ENCODE measurements at regions not wholly inside any gene's neighbourhood (a gene's known extent, or its start where the extent isn't known, plus 50 kb on each side); places are given as distances from the start of the nearest gene placed in this dataset.

DNA sequence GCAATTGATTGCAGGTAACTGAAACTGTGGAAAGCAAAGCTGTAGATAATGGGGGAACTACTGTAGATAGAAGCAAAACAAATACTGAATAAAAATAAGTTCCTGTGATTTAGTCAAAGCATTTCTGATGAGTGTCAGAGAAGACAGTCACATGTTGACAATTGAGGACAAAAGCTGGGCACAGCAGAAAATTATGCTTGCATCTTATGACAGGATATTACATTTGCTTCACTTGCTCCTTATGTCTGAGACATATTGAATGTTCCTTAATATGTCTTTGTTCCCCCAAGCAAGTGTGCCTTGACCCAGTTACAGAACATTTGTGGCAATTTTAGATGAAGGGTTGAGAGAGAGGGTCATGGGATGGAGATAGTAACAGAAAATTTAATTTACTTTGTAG is 526.0 kb upstream of the B3GALT2 start:
- H3K4me3 ChIP-seq (ENCODE audit: low read depth, low read length) = no peak overlapping the region
- Mint-ChIP-seq H3K9me3 (peaks cover 0 to 4% (median 2%) of the 10 kb centered on the region in 7 donors), H3K4me3 (no peak overlapping the region), H3K4me1 (peaks cover 12 to 21% (median 16%) of the 10 kb centered on the region in 4 donors), H3K27me3 (no peaks in the 10 kb centered on the region), H3K36me3 (peaks cover 6% of the 10 kb centered on the region), H3K27ac (peak overlapping the region in 1 of 3 donors; percentile 10)
- H3K27me3 ChIP-seq (ENCODE audit: control insufficient read depth, insufficient read depth, low read length) = no peaks in the 10 kb centered on the region
- no peaks in the 10 kb centered on the region for H3K4me1 ChIP-seq (ENCODE audit: control insufficient read depth, insufficient read depth, low read length, poor library complexity, severe bottlenecking)
- H3K9me3 ChIP-seq (ENCODE audit: control insufficient read depth in 2 of 2, low read length in 2 of 2) = no peaks in the 10 kb centered on the region
- H3K36me3 ChIP-seq (ENCODE audit: control insufficient read depth, insufficient read depth, low read length) = no peaks in the 10 kb centered on the region
- ATAC-seq (ENCODE audit: low read depth in 2 of 2) = no peak
- H3K27ac ChIP-seq (ENCODE audit: insufficient read depth, low read length, poor library complexity, severe bottlenecking) = no peak overlapping the region
- DNase-seq = no peak

GRCh38 chr1:193709607-193710006 is 523.2 kb upstream of the B3GALT2 start:
- H3K4me3 Mint-ChIP-seq = no peak overlapping the region
- H3K36me3 ChIP-seq (ENCODE audit: control insufficient read depth, insufficient read depth, low read length) = no peaks in the 10 kb centered on the region
- H3K27me3 Mint-ChIP-seq = no peaks in the 10 kb centered on the region
- no peak overlapping the region for H3K27ac Mint-ChIP-seq
- H3K4me1 ChIP-seq (ENCODE audit: control insufficient read depth, insufficient read depth, low read length, poor library complexity, severe bottlenecking) = no peaks in the 10 kb centered on the region
- H3K9me3 Mint-ChIP-seq = peaks cover 0 to 4% (median 2%) of the 10 kb centered on the region in 7 donors
- no peak overlapping the region for H3K4me3 ChIP-seq (ENCODE audit: low read depth, low read length)
- H3K27ac ChIP-seq (ENCODE audit: insufficient read depth, low read length, poor library complexity, severe bottlenecking) = no peak overlapping the region
- peaks cover 12% of the 10 kb centered on the region for H3K36me3 Mint-ChIP-seq
- no peak for DNase-seq
- H3K9me3 ChIP-seq (ENCODE audit: control insufficient read depth in 2 of 2, low read length in 2 of 2) = no peaks in the 10 kb centered on the region
- H3K4me1 Mint-ChIP-seq = peaks cover 8 to 24% (median 17%) of the 10 kb centered on the region in 4 donors
- H3K27me3 ChIP-seq (ENCODE audit: control insufficient read depth, insufficient read depth, low read length) = no peaks in the 10 kb centered on the region
- ATAC-seq (ENCODE audit: low read depth in 2 of 2) = no peak

- DNase-seq (no peak), ATAC-seq (ENCODE audit: low read depth in 2 of 2) (no peak)
- no peak overlapping the region for H3K4me3 ChIP-seq (ENCODE audit: low read depth, low read length)
- Mint-ChIP-seq H3K27me3 (no peaks in the 10 kb centered on the region), H3K4me3 (no peak overlapping the region), H3K9me3 (peaks cover 0 to 4% (median 2%) of the 10 kb centered on the region in 7 donors), H3K27ac (peak overlapping the region in 2 of 3 donors; percentile 24 to 61), H3K4me1 (peaks cover 4 to 28% (median 16%) of the 10 kb centered on the region in 4 donors), H3K36me3 (peaks cover 12% of the 10 kb centered on the region)
- no peaks in the 10 kb centered on the region for H3K9me3 ChIP-seq (ENCODE audit: control insufficient read depth in 2 of 2, low read length in 2 of 2)
- H3K27me3 ChIP-seq (ENCODE audit: control insufficient read depth, insufficient read depth, low read length) = no peaks in the 10 kb centered on the region
- H3K27ac ChIP-seq (ENCODE audit: insufficient read depth, low read length, poor library complexity, severe bottlenecking) = no peak overlapping the region
- no peaks in the 10 kb centered on the region for H3K36me3 ChIP-seq (ENCODE audit: control insufficient read depth, insufficient read depth, low read length)
- no peaks in the 10 kb centered on the region for H3K4me1 ChIP-seq (ENCODE audit: control insufficient read depth, insufficient read depth, low read length, poor library complexity, severe bottlenecking)
Measured at GRCh38 chr1:193707271-193708021, 521.0 kb upstream of the B3GALT2 start.

- Histone ChIP-seq H3K27ac (ENCODE audit: insufficient read depth, low read length, poor library complexity, severe bottlenecking) (no peak overlapping the region), H3K27me3 (ENCODE audit: control insufficient read depth, insufficient read depth, low read length) (no peaks in the 10 kb centered on the region), H3K36me3 (ENCODE audit: control insufficient read depth, insufficient read depth, low read length) (no peaks in the 10 kb centered on the region), H3K4me3 (ENCODE audit: low read depth, low read length) (no peak overlapping the region), H3K9me3 (ENCODE audit: control insufficient read depth in 2 of 2, low read length in 2 of 2) (no peaks in the 10 kb centered on the region), H3K4me1 (ENCODE audit: control insufficient read depth, insufficient read depth, low read length, poor library complexity, severe bottlenecking) (no peaks in the 10 kb centered on the region)
- no peak for ATAC-seq (ENCODE audit: low read depth in 2 of 2)
- Mint-ChIP-seq H3K27ac (no peak overlapping the region), H3K36me3 (peaks cover 12% of the 10 kb centered on the region), H3K4me1 (peaks cover 6 to 29% (median 21%) of the 10 kb centered on the region in 4 donors), H3K9me3 (peaks cover 0 to 3% (median 2%) of the 10 kb centered on the region in 7 donors), H3K4me3 (no peak overlapping the region), H3K27me3 (no peaks in the 10 kb centered on the region)
- DNase-seq = no peak
Measured at GRCh38 chr1:193706766-193707165, 520.4 kb upstream of the B3GALT2 start.

DNA sequence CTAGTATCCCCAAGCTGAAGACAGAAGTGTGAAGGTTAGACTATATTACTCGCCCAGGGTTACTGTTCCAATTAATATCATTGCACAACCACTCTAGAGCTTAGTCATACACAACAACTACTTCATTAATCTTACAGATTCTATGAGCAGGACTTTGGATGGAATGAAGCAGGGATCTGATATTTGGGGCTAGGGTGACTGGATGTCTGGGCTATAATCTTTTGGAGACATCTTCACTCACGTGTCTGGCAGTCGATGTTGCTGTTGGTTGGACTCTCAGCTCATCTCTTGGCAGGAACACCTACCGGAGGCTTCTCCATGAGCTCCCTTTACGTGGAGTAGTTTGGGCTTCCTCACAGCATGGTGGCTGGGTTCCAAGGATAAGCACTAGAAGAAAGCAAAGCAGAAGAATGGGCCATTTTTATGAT is 519.2 kb upstream of the B3GALT2 start:
- peaks cover 13 to 40% (median 29%) of the 10 kb centered on the region in 4 donors for H3K4me1 Mint-ChIP-seq

GRCh38 chr1:193703655-193704054 is 517.2 kb upstream of the B3GALT2 start:
- Mint-ChIP-seq H3K27me3 (no peaks in the 10 kb centered on the region), H3K27ac (no peak overlapping the region)
- ATAC-seq (ENCODE audit: low read depth in 2 of 2) = no peak

More for the DNA sequence above, 519.2 kb upstream of the B3GALT2 start:
- H3K9me3 ChIP-seq (ENCODE audit: control insufficient read depth in 2 of 2, low read length in 2 of 2) = no peaks in the 10 kb centered on the region
- Mint-ChIP-seq H3K36me3 (peaks cover 12% of the 10 kb centered on the region), H3K9me3 (peaks cover 0 to 3% (median 2%) of the 10 kb centered on the region in 7 donors), H3K27me3 (no peaks in the 10 kb centered on the region), H3K4me3 (no peak overlapping the region), H3K27ac (no peak overlapping the region)
- no peak for ATAC-seq (ENCODE audit: low read depth in 2 of 2)
- H3K27ac ChIP-seq (ENCODE audit: insufficient read depth, low read length, poor library complexity, severe bottlenecking) = no peak overlapping the region
- no peak for DNase-seq
- H3K4me3 ChIP-seq (ENCODE audit: low read depth, low read length) = no peak overlapping the region
- H3K27me3 ChIP-seq (ENCODE audit: control insufficient read depth, insufficient read depth, low read length) = no peaks in the 10 kb centered on the region
- H3K36me3 ChIP-seq (ENCODE audit: control insufficient read depth, insufficient read depth, low read length) = no peaks in the 10 kb centered on the region
- H3K4me1 ChIP-seq (ENCODE audit: control insufficient read depth, insufficient read depth, low read length, poor library complexity, severe bottlenecking) = no peaks in the 10 kb centered on the region

DNA sequence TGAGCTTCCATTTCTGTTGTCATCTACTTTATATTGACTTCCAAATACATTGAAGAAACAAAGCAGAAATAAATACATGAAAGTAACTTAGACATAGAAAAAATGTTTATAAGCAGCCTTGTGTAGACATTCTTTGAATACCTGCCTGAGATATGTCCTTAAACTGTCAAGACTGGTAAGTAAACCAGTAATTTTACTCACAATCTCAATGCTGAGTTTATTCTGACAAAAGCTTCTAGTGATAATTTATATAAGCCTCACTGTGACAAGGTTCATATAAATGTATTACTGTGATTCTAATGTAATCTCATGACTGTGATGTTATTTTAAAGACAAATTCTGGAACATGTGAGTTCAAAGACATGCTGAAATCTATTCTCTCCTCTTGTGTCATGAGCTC is 516.7 kb upstream of the B3GALT2 start:
- no peak overlapping the region for H3K4me3 ChIP-seq (ENCODE audit: low read depth, low read length)
- Mint-ChIP-seq H3K4me3 (no peak overlapping the region), H3K9me3 (peaks cover 0 to 3% (median 2%) of the 10 kb centered on the region in 7 donors), H3K27ac (no peak overlapping the region), H3K4me1 (peaks cover 14 to 31% (median 27%) of the 10 kb centered on the region in 4 donors), H3K27me3 (no peaks in the 10 kb centered on the region), H3K36me3 (peaks cover 9% of the 10 kb centered on the region)
- no peaks in the 10 kb centered on the region for H3K36me3 ChIP-seq (ENCODE audit: control insufficient read depth, insufficient read depth, low read length)
- ATAC-seq (ENCODE audit: low read depth in 2 of 2) = no peak
- no peaks in the 10 kb centered on the region for H3K9me3 ChIP-seq (ENCODE audit: control insufficient read depth in 2 of 2, low read length in 2 of 2)
- no peaks in the 10 kb centered on the region for H3K27me3 ChIP-seq (ENCODE audit: control insufficient read depth, insufficient read depth, low read length)
- no peak for DNase-seq
- no peaks in the 10 kb centered on the region for H3K4me1 ChIP-seq (ENCODE audit: control insufficient read depth, insufficient read depth, low read length, poor library complexity, severe bottlenecking)
- H3K27ac ChIP-seq (ENCODE audit: insufficient read depth, low read length, poor library complexity, severe bottlenecking) = no peak overlapping the region

More at GRCh38 chr1:193703655-193704054, 517.2 kb upstream of the B3GALT2 start:
- Histone ChIP-seq H3K4me1 (ENCODE audit: control insufficient read depth, insufficient read depth, low read length, poor library complexity, severe bottlenecking) (no peaks in the 10 kb centered on the region), H3K27me3 (ENCODE audit: control insufficient read depth, insufficient read depth, low read length) (no peaks in the 10 kb centered on the region), H3K9me3 (ENCODE audit: control insufficient read depth in 2 of 2, low read length in 2 of 2) (no peaks in the 10 kb centered on the region), H3K36me3 (ENCODE audit: control insufficient read depth, insufficient read depth, low read length) (no peaks in the 10 kb centered on the region), H3K27ac (ENCODE audit: insufficient read depth, low read length, poor library complexity, severe bottlenecking) (no peak overlapping the region), H3K4me3 (ENCODE audit: low read depth, low read length) (no peak overlapping the region)
- peaks cover 0 to 3% (median 2%) of the 10 kb centered on the region in 7 donors for H3K9me3 Mint-ChIP-seq
- peaks cover 9% of the 10 kb centered on the region for H3K36me3 Mint-ChIP-seq
- no peak overlapping the region for H3K4me3 Mint-ChIP-seq
- no peak for DNase-seq
- peaks cover 14 to 34% (median 29%) of the 10 kb centered on the region in 4 donors for H3K4me1 Mint-ChIP-seq

GRCh38 chr1:193701759-193702158 is 515.3 kb upstream of the B3GALT2 start:
- no peak overlapping the region for H3K4me3 ChIP-seq (ENCODE audit: low read depth, low read length)
- ATAC-seq (ENCODE audit: low read depth in 2 of 2) (no peak), DNase-seq (no peak)
- peaks cover 0 to 3% (median 2%) of the 10 kb centered on the region in 7 donors for H3K9me3 Mint-ChIP-seq
- no peaks in the 10 kb centered on the region for H3K36me3 ChIP-seq (ENCODE audit: control insufficient read depth, insufficient read depth, low read length)
- peak overlapping the region in 1 of 3 donors; percentile 34 for H3K27ac Mint-ChIP-seq
- H3K36me3 Mint-ChIP-seq = peaks cover 9% of the 10 kb centered on the region
- H3K4me1 Mint-ChIP-seq = peaks cover 14 to 21% (median 19%) of the 10 kb centered on the region in 4 donors
- no peaks in the 10 kb centered on the region for H3K4me1 ChIP-seq (ENCODE audit: control insufficient read depth, insufficient read depth, low read length, poor library complexity, severe bottlenecking)
- no peak overlapping the region for H3K27ac ChIP-seq (ENCODE audit: insufficient read depth, low read length, poor library complexity, severe bottlenecking)
- H3K9me3 ChIP-seq (ENCODE audit: control insufficient read depth in 2 of 2, low read length in 2 of 2) = no peaks in the 10 kb centered on the region
- no peaks in the 10 kb centered on the region for H3K27me3 Mint-ChIP-seq
- H3K4me3 Mint-ChIP-seq = no peak overlapping the region
- no peaks in the 10 kb centered on the region for H3K27me3 ChIP-seq (ENCODE audit: control insufficient read depth, insufficient read depth, low read length)

Data from CD4-positive, CD25-positive, alpha-beta regulatory T cell (primary cell).